OCI-LY7 (cell line): ENCODE measurements at regions not wholly inside any gene's neighbourhood (a gene's known extent, or its start where the extent isn't known, plus 50 kb on each side); places are given as distances from the start of the nearest gene placed in this dataset.

ENCODE experiments used
- BruUV-seq: library from RNA; stranded (reverse); fragments of 400-500 nt; replicated peaks from 2 replicates; lab custom pipeline; 2021; lab: Mats Ljungman, UMichigan
- CTCF ChIA-PET: fragments of 300-600 bp; sonication (Branson Sonifier 250); formaldehyde crosslinking; loops from one replicate; lab custom pipeline; 2022; ENCODE audit warnings: antibody characterized with exemption; ENCODE audit not compliant: unreplicated experiment; lab: Charles Lee
- POLR2A ChIA-PET: fragments of 300-600 bp; sonication (Branson Sonifier 250); formaldehyde crosslinking; loops from one replicate; lab custom pipeline; 2022; ENCODE audit warnings: antibody characterized with exemption; lab: Charles Lee
- DNase-seq: peaks from one replicate; pipeline ENCODE4 v3.0.0-alpha.2; 2015; ENCODE audit warnings: low spot score
- H2AFZ ChIP-seq: fragments of 200-600 bp; sonication (generic), shearing (Covaris generic); 2 replicates; pipeline ENCODE4 v1.6.1; 2014; ENCODE audit warnings: mild to moderate bottlenecking, antibody characterized with exemption, low read length, moderate library complexity
- H3K27ac ChIP-seq: fragments of 200-600 bp; sonication (generic); 2 replicates; pipeline ENCODE4 v1.5.1; 2014; ENCODE audit warnings: mixed run types, low read depth, mild to moderate bottlenecking, moderate library complexity, low read length, inconsistent platforms; ENCODE audit not compliant: poor library complexity, severe bottlenecking
- H3K36me3 ChIP-seq: fragments of 200-600 bp; sonication (generic); 2 replicates; pipeline ENCODE4 v1.6.1; 2014; ENCODE audit warnings: mild to moderate bottlenecking, antibody characterized with exemption, low read length, moderate library complexity, mixed read lengths; ENCODE audit not compliant: insufficient read depth
- H3K4me1 ChIP-seq: fragments of 200-600 bp; sonication (generic); 2 replicates; pipeline ENCODE4 v1.5.1; 2014; ENCODE audit warnings: mild to moderate bottlenecking, low read length; ENCODE audit not compliant: insufficient read depth, poor library complexity, severe bottlenecking
- H3K4me2 ChIP-seq: fragments of 200-600 bp; sonication (generic); 2 replicates; pipeline ENCODE4 v1.6.1; 2014; ENCODE audit warnings: mild to moderate bottlenecking, low read length
- H3K4me3 ChIP-seq: fragments of 200-600 bp; sonication (generic); 2 replicates; pipeline ENCODE4 v1.5.1; 2014; ENCODE audit warnings: mild to moderate bottlenecking, low read depth, low read length; ENCODE audit not compliant: poor library complexity, severe bottlenecking
- H3K79me2 ChIP-seq: fragments of 200-600 bp; sonication (generic); 2 replicates; pipeline ENCODE4 v1.6.1; 2016; ENCODE audit warnings: low read depth, mild to moderate bottlenecking, low read length, moderate library complexity, mixed read lengths; ENCODE audit not compliant: insufficient read depth
- H3K9me2 ChIP-seq: fragments of 200-600 bp; sonication (generic); 2 replicates; pipeline ENCODE4 v1.6.1; 2016; ENCODE audit warnings: mild to moderate bottlenecking, low read length, mixed read lengths; ENCODE audit not compliant: insufficient read depth
- H3K9me3 ChIP-seq: fragments of 200-600 bp; sonication (generic); 2 replicates; pipeline ENCODE4 v1.6.1; 2014; ENCODE audit warnings: mild to moderate bottlenecking, mixed run types, low read length, mixed read lengths
- H4K20me1 ChIP-seq: fragments of 200-600 bp; sonication (generic); 2 replicates; pipeline ENCODE4 v1.6.1; 2014; ENCODE audit warnings: mild to moderate bottlenecking, antibody characterized with exemption, low read length, moderate library complexity, mixed read lengths; ENCODE audit not compliant: insufficient read depth
- EZH2phosphoT487 ChIP-seq: fragments of 200-600 bp; sonication (generic); IDR thresholded peaks from 2 replicates; pipeline ENCODE4 v1.6.1; 2018; ENCODE audit warnings: low read depth, borderline replicate concordance, mild to moderate bottlenecking, mixed run types, antibody characterized with exemption, low read length, moderate library complexity, mixed read lengths
- intact Hi-C: fragments of 100-400 bp; cut with micrococcal nuclease; formaldehyde crosslinking; loops from one replicate; pipeline ENCODE4 v1.10.0; 2022; ENCODE audit not compliant: unreplicated experiment
- TF ChIP-seq, protein P1 (sequence below): fragments of 200-600 bp; sonication (generic); conservative IDR thresholded peaks from 2 replicates; pipeline ENCODE4 v1.5.1; 2014; ENCODE audit warnings: mild to moderate bottlenecking, antibody characterized with exemption, low read length, moderate library complexity, mixed read lengths

DNA sequence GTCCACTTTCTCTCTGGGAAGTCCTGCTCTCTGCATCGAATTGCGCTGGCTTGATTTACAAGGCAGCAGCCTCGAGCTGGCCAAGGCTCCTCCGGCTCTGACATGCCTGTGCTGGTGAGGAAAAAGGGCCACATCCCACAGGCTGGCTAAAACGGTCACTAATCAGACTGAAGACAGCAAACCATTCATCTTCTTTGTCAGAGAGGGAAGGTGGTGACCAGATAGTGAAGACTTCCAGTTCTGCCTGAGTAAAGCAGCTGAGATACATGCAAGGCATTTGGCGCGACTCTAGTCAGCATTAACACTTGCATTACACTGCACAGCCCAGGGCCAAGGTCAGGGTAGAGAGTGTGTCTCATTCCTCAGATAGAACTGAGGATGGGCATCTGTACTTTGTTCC, 203.2 kb upstream of the MAP3K7 start:
- intact Hi-C loops: no loop called here
- CTCF ChIA-PET: no interaction called here
- TF ChIP-seq EZH2phosphoT487: no peak
- TF ChIP-seq, protein P1, sequence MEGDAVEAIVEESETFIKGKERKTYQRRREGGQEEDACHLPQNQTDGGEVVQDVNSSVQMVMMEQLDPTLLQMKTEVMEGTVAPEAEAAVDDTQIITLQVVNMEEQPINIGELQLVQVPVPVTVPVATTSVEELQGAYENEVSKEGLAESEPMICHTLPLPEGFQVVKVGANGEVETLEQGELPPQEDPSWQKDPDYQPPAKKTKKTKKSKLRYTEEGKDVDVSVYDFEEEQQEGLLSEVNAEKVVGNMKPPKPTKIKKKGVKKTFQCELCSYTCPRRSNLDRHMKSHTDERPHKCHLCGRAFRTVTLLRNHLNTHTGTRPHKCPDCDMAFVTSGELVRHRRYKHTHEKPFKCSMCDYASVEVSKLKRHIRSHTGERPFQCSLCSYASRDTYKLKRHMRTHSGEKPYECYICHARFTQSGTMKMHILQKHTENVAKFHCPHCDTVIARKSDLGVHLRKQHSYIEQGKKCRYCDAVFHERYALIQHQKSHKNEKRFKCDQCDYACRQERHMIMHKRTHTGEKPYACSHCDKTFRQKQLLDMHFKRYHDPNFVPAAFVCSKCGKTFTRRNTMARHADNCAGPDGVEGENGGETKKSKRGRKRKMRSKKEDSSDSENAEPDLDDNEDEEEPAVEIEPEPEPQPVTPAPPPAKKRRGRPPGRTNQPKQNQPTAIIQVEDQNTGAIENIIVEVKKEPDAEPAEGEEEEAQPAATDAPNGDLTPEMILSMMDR: no peak

GRCh38 chr6:90788781-90789180, 201.9 kb upstream of the MAP3K7 start:
- no peak for DNase-seq
- H3K79me2 ChIP-seq: no peaks in the 10 kb centered on the region
- H2AFZ ChIP-seq: no peak overlapping the region
- no TSS peak for BruUV-seq
- ChIA-PET POLR2A (no interaction called here), CTCF (no interaction called here)
- intact Hi-C loops: no loop called here
- H3K36me3 ChIP-seq: no peaks in the 10 kb centered on the region
- H3K27ac ChIP-seq: no peak overlapping the region
- H3K9me2 ChIP-seq: no peaks in the 10 kb centered on the region
- no peak overlapping the region for H3K4me2 ChIP-seq
- H3K4me3 ChIP-seq: no peak overlapping the region
- no peaks in the 10 kb centered on the region for H3K9me3 ChIP-seq
- no peaks in the 10 kb centered on the region for H3K4me1 ChIP-seq
- TF ChIP-seq, protein P1: no peak
- TF ChIP-seq EZH2phosphoT487: no peak
- no peaks in the 10 kb centered on the region for H4K20me1 ChIP-seq

More for the DNA sequence above, 203.2 kb upstream of the MAP3K7 start:
- H3K4me1 ChIP-seq: no peaks in the 10 kb centered on the region
- H4K20me1 ChIP-seq: no peaks in the 10 kb centered on the region
- no peak overlapping the region for H2AFZ ChIP-seq
- H3K79me2 ChIP-seq: no peaks in the 10 kb centered on the region
- DNase-seq: no peak
- H3K9me3 ChIP-seq: no peaks in the 10 kb centered on the region
- H3K36me3 ChIP-seq: no peaks in the 10 kb centered on the region
- no peak overlapping the region for H3K4me3 ChIP-seq
- H3K27ac ChIP-seq: no peak overlapping the region
- BruUV-seq: no TSS peak
- no peaks in the 10 kb centered on the region for H3K9me2 ChIP-seq
- H3K4me2 ChIP-seq: no peak overlapping the region
- POLR2A ChIA-PET: interaction anchor here (0.6 kb wide), 1 partner anchor 142 kb away, joined by 3 read pairs; no protein-coding TSS in a partner anchor

DNA sequence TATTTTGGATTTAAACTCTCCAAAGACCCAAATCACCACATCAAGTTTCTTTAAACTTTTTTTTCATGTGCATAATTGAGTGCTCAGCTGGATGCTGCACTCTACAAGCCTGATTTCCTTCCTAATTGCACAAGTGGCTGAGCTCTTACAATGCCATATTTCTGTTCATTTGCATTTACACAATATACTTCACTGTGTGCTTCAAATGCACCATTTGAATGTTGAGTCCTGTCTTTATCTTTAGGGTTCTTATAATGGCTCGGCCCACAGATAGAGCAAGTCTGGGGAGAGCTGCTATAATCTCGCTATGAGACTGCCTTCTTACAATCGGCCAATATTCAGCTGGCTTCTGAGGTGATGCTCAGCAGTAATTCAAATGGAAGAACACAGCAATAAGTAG, 200.6 kb upstream of the MAP3K7 start:
- H3K36me3 ChIP-seq: no peaks in the 10 kb centered on the region

More for the DNA sequence above, 200.6 kb upstream of the MAP3K7 start:
- no peaks in the 10 kb centered on the region for H3K79me2 ChIP-seq
- no peaks in the 10 kb centered on the region for H3K4me1 ChIP-seq
- no peak overlapping the region for H2AFZ ChIP-seq
- intact Hi-C loops: no loop called here
- ChIA-PET CTCF (no interaction called here), POLR2A (no interaction called here)
- H4K20me1 ChIP-seq: no peaks in the 10 kb centered on the region
- H3K9me2 ChIP-seq: no peaks in the 10 kb centered on the region
- no peak overlapping the region for H3K4me3 ChIP-seq
- no peak for TF ChIP-seq EZH2phosphoT487
- TF ChIP-seq, protein P1: no peak
- no peak overlapping the region for H3K27ac ChIP-seq
- no peaks in the 10 kb centered on the region for H3K9me3 ChIP-seq
- DNase-seq: no peak
- no peak overlapping the region for H3K4me2 ChIP-seq
- no TSS peak for BruUV-seq
